ENCODE measurements at regions not wholly inside any gene's neighbourhood (a gene's known extent, or its start where the extent isn't known, plus 50 kb on each side); places are given as distances from the start of the nearest gene placed in this dataset.

DNA sequence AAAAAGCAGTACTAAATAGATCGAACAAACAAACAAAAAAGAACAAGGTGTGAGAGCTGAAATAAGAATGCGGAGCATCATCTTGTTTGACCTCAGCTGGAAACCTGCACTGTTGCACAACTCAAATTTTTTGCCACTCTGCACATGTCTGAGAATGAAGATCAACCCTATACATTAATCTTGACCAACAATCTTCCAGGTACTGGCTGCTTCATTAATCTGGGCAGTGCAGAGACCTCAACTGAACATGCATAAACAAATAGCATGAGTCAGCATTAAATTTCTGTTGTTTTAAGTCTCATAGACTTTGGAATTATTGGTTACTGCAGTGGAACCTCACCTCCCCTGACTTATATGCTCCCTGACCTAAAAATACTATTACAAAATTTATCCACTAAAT, 114.6 kb upstream of the FTMT start:
- TF ChIP-seq, protein P1, sequence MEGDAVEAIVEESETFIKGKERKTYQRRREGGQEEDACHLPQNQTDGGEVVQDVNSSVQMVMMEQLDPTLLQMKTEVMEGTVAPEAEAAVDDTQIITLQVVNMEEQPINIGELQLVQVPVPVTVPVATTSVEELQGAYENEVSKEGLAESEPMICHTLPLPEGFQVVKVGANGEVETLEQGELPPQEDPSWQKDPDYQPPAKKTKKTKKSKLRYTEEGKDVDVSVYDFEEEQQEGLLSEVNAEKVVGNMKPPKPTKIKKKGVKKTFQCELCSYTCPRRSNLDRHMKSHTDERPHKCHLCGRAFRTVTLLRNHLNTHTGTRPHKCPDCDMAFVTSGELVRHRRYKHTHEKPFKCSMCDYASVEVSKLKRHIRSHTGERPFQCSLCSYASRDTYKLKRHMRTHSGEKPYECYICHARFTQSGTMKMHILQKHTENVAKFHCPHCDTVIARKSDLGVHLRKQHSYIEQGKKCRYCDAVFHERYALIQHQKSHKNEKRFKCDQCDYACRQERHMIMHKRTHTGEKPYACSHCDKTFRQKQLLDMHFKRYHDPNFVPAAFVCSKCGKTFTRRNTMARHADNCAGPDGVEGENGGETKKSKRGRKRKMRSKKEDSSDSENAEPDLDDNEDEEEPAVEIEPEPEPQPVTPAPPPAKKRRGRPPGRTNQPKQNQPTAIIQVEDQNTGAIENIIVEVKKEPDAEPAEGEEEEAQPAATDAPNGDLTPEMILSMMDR (conservative IDR thresholded peaks at IDR 0.05) = no peak
- DNase-seq (ENCODE audit: extremely low spot score, unreplicated experiment) = no peak

DNA sequence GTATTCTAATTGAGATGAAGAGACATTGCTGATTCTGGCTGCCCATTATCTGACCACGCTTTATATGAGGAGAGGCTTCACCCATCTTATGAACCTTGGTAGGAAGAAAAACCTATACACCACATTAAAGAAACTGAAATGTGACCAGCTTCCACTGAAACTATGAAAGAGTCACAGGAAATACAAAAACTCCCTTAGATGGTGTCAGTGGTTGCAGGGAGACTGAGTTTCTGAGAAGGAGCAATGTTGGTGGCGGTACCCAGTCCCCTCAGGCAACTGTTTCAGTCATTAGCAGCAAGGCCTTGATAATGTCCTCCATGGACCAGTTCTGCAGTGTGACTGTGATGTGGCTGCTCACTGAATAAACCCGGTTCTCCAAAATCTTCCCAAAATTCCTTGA, 110.5 kb upstream of the FTMT start:
- H3K27me3 Mint-ChIP-seq = no peaks in the 10 kb centered on the region
- no peak overlapping the region for H3K4me3 Mint-ChIP-seq
- DNase-seq (ENCODE audit: extremely low spot score, unreplicated experiment) = no peak
- no peaks in the 10 kb centered on the region for H3K4me1 Mint-ChIP-seq (ENCODE audit: unreplicated experiment)
- TF ChIP-seq, protein P1 (conservative IDR thresholded peaks at IDR 0.05) = no peak
- no peaks in the 10 kb centered on the region for H3K36me3 Mint-ChIP-seq
- H3K27ac Mint-ChIP-seq = no peak overlapping the region
- H3K9me3 Mint-ChIP-seq = peaks cover 10% of the 10 kb centered on the region

More for the DNA sequence above, 114.6 kb upstream of the FTMT start:
- Mint-ChIP-seq H3K27me3 (no peaks in the 10 kb centered on the region), H3K4me1 (ENCODE audit: unreplicated experiment) (no peaks in the 10 kb centered on the region), H3K9me3 (peaks cover 10% of the 10 kb centered on the region), H3K4me3 (no peak overlapping the region), H3K36me3 (no peaks in the 10 kb centered on the region), H3K27ac (no peak overlapping the region)

DNA sequence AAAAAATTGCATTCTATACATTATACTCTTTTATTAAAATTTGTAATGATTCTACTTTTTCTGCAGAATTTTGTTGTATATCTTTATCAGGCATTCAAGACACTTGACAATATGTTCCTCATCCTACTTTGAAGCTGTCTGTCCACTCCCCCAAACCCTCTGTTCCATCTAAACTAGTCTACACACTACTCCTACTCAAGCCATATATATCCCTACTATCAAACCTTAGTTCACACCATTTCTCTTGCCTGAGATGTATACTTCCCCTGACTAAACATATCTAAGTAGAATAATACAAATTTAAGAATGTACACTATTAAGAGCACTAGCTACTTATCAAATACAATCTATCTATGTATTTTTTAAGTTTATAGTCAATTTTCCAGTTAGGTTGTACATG, 107.1 kb upstream of the FTMT start:
- TF ChIP-seq, protein P1 (conservative IDR thresholded peaks at IDR 0.05) = no peak
- DNase-seq (ENCODE audit: extremely low spot score, unreplicated experiment) = no peak
- Mint-ChIP-seq H3K27ac (no peak overlapping the region), H3K36me3 (no peaks in the 10 kb centered on the region), H3K4me3 (no peak overlapping the region), H3K9me3 (peaks cover 3% of the 10 kb centered on the region), H3K4me1 (ENCODE audit: unreplicated experiment) (no peaks in the 10 kb centered on the region), H3K27me3 (no peaks in the 10 kb centered on the region)

DNA sequence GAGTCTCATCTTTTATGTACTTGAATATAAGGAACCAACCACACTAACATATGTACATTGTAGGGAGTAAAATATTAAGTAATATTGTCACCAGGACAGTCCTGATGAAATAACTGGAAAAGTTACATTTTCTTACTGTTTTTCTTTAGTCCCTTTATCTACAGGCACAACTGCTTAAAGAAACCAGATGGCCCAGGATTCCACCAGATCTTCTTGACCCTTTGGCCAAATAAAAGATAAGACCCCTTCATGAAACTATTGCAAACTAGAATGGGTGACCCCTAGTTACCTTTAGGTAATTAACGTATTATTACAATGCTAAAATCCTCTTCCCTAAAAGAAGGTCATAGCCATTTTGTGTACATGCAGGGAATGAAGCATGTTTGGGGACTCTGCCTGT, 106.3 kb upstream of the FTMT start:
- Mint-ChIP-seq H3K4me3 (no peak overlapping the region), H3K9me3 (no peaks in the 10 kb centered on the region), H3K27ac (no peak overlapping the region), H3K4me1 (ENCODE audit: unreplicated experiment) (no peaks in the 10 kb centered on the region), H3K27me3 (no peaks in the 10 kb centered on the region), H3K36me3 (no peaks in the 10 kb centered on the region)
- TF ChIP-seq, protein P1 (conservative IDR thresholded peaks at IDR 0.05) = no peak
- no peak for DNase-seq (ENCODE audit: extremely low spot score, unreplicated experiment)

DNA sequence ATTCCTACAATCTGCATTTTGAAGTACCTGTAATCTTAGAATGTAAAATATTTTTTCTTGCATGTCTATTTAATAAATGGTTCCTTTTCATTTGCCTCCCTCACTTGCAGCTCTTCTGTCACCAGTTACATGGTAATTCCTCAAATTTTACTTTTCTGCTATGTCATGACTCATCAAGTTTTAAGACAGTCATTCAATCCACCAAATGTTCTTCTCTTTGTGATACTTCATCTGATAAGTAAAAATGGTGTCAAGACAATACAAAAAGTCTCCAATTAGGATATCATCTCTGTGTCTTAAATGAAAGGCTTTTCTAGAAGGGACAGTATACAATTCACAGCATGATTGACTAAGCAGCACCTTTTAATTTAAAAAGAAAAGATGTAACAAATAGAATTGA, 104.9 kb upstream of the FTMT start:
- Mint-ChIP-seq H3K4me1 (ENCODE audit: unreplicated experiment) (no peaks in the 10 kb centered on the region), H3K9me3 (no peaks in the 10 kb centered on the region), H3K27me3 (no peaks in the 10 kb centered on the region), H3K4me3 (no peak overlapping the region), H3K27ac (no peak overlapping the region), H3K36me3 (no peaks in the 10 kb centered on the region)
- DNase-seq (ENCODE audit: extremely low spot score, unreplicated experiment) = no peak
- TF ChIP-seq, protein P1 (conservative IDR thresholded peaks at IDR 0.05) = no peak

DNA sequence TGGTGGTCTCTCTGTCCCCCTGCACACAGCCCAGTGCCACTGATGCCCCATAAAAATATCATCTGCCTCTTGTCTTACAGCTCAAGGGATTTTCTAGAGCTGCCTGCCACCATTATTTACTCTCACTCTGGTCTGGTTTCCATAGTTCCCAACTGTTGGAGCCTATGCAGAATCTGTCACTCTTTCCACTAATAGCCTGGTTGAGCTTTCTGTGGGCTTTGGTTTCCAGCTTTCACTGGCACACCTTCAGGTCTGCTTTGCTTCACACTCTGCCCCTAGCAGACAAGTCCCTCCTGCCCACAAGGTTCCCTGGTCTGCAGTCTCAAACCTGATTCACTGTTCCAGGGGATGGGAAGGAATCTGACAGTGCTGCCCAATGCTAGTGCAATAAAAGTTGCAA, 103.0 kb upstream of the FTMT start:
- TF ChIP-seq, protein P1 (conservative IDR thresholded peaks at IDR 0.05) = no peak
- Mint-ChIP-seq H3K4me3 (no peak overlapping the region), H3K27me3 (no peaks in the 10 kb centered on the region), H3K4me1 (ENCODE audit: unreplicated experiment) (no peaks in the 10 kb centered on the region), H3K9me3 (no peaks in the 10 kb centered on the region), H3K27ac (no peak overlapping the region), H3K36me3 (no peaks in the 10 kb centered on the region)
- no peak for DNase-seq (ENCODE audit: extremely low spot score, unreplicated experiment)
